ENCODE measurements at regions not wholly inside any gene's neighbourhood (a gene's known extent, or its start where the extent isn't known, plus 50 kb on each side); places are given as distances from the start of the nearest gene placed in this dataset.

- Histone ChIP-seq H4K20me1 (ENCODE audit: insufficient read depth) (no peaks in the 10 kb centered on the region), H2AFZ (ENCODE audit: low read depth, low read length, poor library complexity, severe bottlenecking) (no peak overlapping the region), H3K36me3 (ENCODE audit: control insufficient read depth in 1 of 2, insufficient read depth in 2 of 2, low read length in 2 of 2) (no peaks in the 10 kb centered on the region), H3K27ac (ENCODE audit: low read depth, low read length) (no peak overlapping the region), H3K9me2 (ENCODE audit: insufficient read depth) (no peaks in the 10 kb centered on the region), H3K9ac (ENCODE audit: low read length) (no peak overlapping the region), H3K4me2 (ENCODE audit: low read length) (no peak overlapping the region), H3K27me3 (ENCODE audit: insufficient read depth, low read length) (no peaks in the 10 kb centered on the region), H3K4me1 (ENCODE audit: control insufficient read depth in 1 of 2, insufficient read depth in 2 of 2, low read length in 2 of 2) (no peaks in the 10 kb centered on the region), H3K9me3 (ENCODE audit: control insufficient read depth in 1 of 2, insufficient read depth in 1 of 2, low read depth in 1 of 2, low read length in 2 of 2) (peaks cover 10 to 15% of the 10 kb centered on the region in 2 experiments; a peak in 2 of 4 replicates), H3K4me3 (replicated peaks in 1 of 2; ENCODE audit: low read depth in 1 of 2, low read length in 2 of 2) (no peak overlapping the region), H3K79me2 (ENCODE audit: insufficient read depth, low read length) (no peaks in the 10 kb centered on the region)
- ChIA-PET CTCF (no interaction called here), RAD21 (ENCODE audit: low non-redundant PET in 1 of 2, low total read pairs in 2 of 2, uncharacterized antibody in 2 of 2, unreplicated experiment in 2 of 2) (no interaction called here), POLR2A (no interaction called here)
- no peak for TF ChIP-seq EZH2phosphoT487 (IDR thresholded peaks at IDR 0.05; ENCODE audit: borderline replicate concordance)
- no peak for TF ChIP-seq SP1 (IDR thresholded peaks at IDR 0.05; ENCODE audit: low read depth)
- TF ChIP-seq JUND (IDR thresholded peaks at IDR 0.05) = no peak
- no peak for TF ChIP-seq TCF7L2 (IDR thresholded peaks at IDR 0.05; ENCODE audit: borderline replicate concordance, extremely low read depth, insufficient read depth, insufficient read length)
- no peak for TF ChIP-seq ZBTB33 (IDR thresholded peaks at IDR 0.05; ENCODE audit: extremely low read depth, insufficient replicate concordance, low read length)
- TF ChIP-seq, protein P1, sequence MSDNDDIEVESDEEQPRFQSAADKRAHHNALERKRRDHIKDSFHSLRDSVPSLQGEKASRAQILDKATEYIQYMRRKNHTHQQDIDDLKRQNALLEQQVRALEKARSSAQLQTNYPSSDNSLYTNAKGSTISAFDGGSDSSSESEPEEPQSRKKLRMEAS (IDR thresholded peaks at IDR 0.05) = no peak
- no peak for TF ChIP-seq CEBPB (IDR thresholded peaks at IDR 0.05; ENCODE audit: low read depth)
- TF ChIP-seq, protein P2, sequence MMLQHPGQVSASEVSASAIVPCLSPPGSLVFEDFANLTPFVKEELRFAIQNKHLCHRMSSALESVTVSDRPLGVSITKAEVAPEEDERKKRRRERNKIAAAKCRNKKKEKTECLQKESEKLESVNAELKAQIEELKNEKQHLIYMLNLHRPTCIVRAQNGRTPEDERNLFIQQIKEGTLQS (IDR thresholded peaks at IDR 0.05) = no peak
- TF ChIP-seq SRF (IDR thresholded peaks at IDR 0.05; ENCODE audit: low read depth) = no peak
- TF ChIP-seq ZFX (IDR thresholded peaks at IDR 0.05) = no peak
- TF ChIP-seq POLR2A (IDR thresholded peaks at IDR 0.05; ENCODE audit: borderline replicate concordance, extremely low read depth, insufficient read depth, insufficient read length) = no peak
- no peak for TF ChIP-seq SIN3A (IDR thresholded peaks at IDR 0.05; ENCODE audit: low read depth)
- no TSS peak for BruUV-seq (replicated peaks)
- DNase-seq (ENCODE audit: low read depth, low spot score) (no peak), ATAC-seq (no peak)
- intact Hi-C loops (cut with micrococcal nuclease) = no loop called here
Observed at GRCh38 chr10:36324831-36325230, 682.7 kb upstream of the FZD8 start.
